ENCODE measurements at regions not wholly inside any gene's neighbourhood (a gene's known extent, or its start where the extent isn't known, plus 50 kb on each side); places are given as distances from the start of the nearest gene placed in this dataset.

- Histone ChIP-seq H4K20me1 (ENCODE audit: insufficient read depth) (no peaks in the 10 kb centered on the region), H3K79me2 (replicated peaks; ENCODE audit: insufficient read depth, low read length) (no peaks in the 10 kb centered on the region), H2AFZ (ENCODE audit: low read depth, low read length) (no peak overlapping the region), H3K27ac (ENCODE audit: low read length) (no peak overlapping the region), H3K36me3 (ENCODE audit: insufficient read depth, low read length) (no peaks in the 10 kb centered on the region), H3F3A (ENCODE audit: insufficient read depth, low read length, poor library complexity, severe bottlenecking) (no peaks in the 10 kb centered on the region), H3K4me2 (ENCODE audit: low read length) (no peak overlapping the region), H3K9me3 (ENCODE audit: low read length) (no peaks in the 10 kb centered on the region), H3K9ac (ENCODE audit: low read length) (no peak overlapping the region), H3K9me2 (ENCODE audit: insufficient read depth, low read length) (no peaks in the 10 kb centered on the region), H3K4me3 (ENCODE audit: low read length) (no peak overlapping the region), H3K27me3 (ENCODE audit: insufficient read depth, low read depth, low read length) (no peaks in the 10 kb centered on the region)
- TF ChIP-seq CTCF (IDR thresholded peaks at IDR 0.05; ENCODE audit: poor library complexity, severe bottlenecking) (no peak), EZH2 (IDR thresholded peaks at IDR 0.05; ENCODE audit: borderline replicate concordance, insufficient read depth, low read length, poor library complexity, severe bottlenecking) (no peak), EP300 (conservative IDR thresholded peaks at IDR 0.05; ENCODE audit: poor library complexity, severe bottlenecking) (no peak), RAD21 (conservative IDR thresholded peaks at IDR 0.05) (no peak), POLR2AphosphoS5 (IDR thresholded peaks at IDR 0.05) (no peak), SMC3 (conservative IDR thresholded peaks at IDR 0.05; ENCODE audit: poor library complexity) (no peak), MXI1 (conservative IDR thresholded peaks at IDR 0.05; ENCODE audit: poor library complexity, severe bottlenecking) (no peak), TAF1 (IDR thresholded peaks at IDR 0.05; ENCODE audit: low read depth) (no peak)
- TF ChIP-seq, protein P1, sequence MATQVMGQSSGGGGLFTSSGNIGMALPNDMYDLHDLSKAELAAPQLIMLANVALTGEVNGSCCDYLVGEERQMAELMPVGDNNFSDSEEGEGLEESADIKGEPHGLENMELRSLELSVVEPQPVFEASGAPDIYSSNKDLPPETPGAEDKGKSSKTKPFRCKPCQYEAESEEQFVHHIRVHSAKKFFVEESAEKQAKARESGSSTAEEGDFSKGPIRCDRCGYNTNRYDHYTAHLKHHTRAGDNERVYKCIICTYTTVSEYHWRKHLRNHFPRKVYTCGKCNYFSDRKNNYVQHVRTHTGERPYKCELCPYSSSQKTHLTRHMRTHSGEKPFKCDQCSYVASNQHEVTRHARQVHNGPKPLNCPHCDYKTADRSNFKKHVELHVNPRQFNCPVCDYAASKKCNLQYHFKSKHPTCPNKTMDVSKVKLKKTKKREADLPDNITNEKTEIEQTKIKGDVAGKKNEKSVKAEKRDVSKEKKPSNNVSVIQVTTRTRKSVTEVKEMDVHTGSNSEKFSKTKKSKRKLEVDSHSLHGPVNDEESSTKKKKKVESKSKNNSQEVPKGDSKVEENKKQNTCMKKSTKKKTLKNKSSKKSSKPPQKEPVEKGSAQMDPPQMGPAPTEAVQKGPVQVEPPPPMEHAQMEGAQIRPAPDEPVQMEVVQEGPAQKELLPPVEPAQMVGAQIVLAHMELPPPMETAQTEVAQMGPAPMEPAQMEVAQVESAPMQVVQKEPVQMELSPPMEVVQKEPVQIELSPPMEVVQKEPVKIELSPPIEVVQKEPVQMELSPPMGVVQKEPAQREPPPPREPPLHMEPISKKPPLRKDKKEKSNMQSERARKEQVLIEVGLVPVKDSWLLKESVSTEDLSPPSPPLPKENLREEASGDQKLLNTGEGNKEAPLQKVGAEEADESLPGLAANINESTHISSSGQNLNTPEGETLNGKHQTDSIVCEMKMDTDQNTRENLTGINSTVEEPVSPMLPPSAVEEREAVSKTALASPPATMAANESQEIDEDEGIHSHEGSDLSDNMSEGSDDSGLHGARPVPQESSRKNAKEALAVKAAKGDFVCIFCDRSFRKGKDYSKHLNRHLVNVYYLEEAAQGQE (IDR thresholded peaks at IDR 0.05; ENCODE audit: borderline replicate concordance) = no peak
Measured at GRCh38 chr4:163758032-163758431, 263.5 kb downstream of the TMA16 start.

- H3K27me3 ChIP-seq (ENCODE audit: insufficient read depth, low read depth, low read length) = no peaks in the 10 kb centered on the region
- H3K27ac ChIP-seq (ENCODE audit: low read length) = no peak overlapping the region
- no peak overlapping the region for H3K9ac ChIP-seq (ENCODE audit: low read length)
- no peaks in the 10 kb centered on the region for H3K36me3 ChIP-seq (ENCODE audit: insufficient read depth, low read length)
- H3K4me3 ChIP-seq (ENCODE audit: low read length) = no peak overlapping the region
- H2AFZ ChIP-seq (ENCODE audit: low read depth, low read length) = no peak overlapping the region
- H3K79me2 ChIP-seq (replicated peaks; ENCODE audit: insufficient read depth, low read length) = no peaks in the 10 kb centered on the region
- TF ChIP-seq POLR2AphosphoS5 (IDR thresholded peaks at IDR 0.05) (no peak), EP300 (conservative IDR thresholded peaks at IDR 0.05; ENCODE audit: poor library complexity, severe bottlenecking) (no peak), EZH2 (IDR thresholded peaks at IDR 0.05; ENCODE audit: borderline replicate concordance, insufficient read depth, low read length, poor library complexity, severe bottlenecking) (no peak), SMC3 (conservative IDR thresholded peaks at IDR 0.05; ENCODE audit: poor library complexity) (no peak), RAD21 (conservative IDR thresholded peaks at IDR 0.05) (no peak)
- TF ChIP-seq, protein P1 (IDR thresholded peaks at IDR 0.05; ENCODE audit: borderline replicate concordance) = no peak
- H3F3A ChIP-seq (ENCODE audit: insufficient read depth, low read length, poor library complexity, severe bottlenecking) = no peaks in the 10 kb centered on the region
- H3K4me2 ChIP-seq (ENCODE audit: low read length) = no peak overlapping the region
- no peaks in the 10 kb centered on the region for H3K9me2 ChIP-seq (ENCODE audit: insufficient read depth, low read length)
- no peaks in the 10 kb centered on the region for H3K9me3 ChIP-seq (ENCODE audit: low read length)
- no peaks in the 10 kb centered on the region for H4K20me1 ChIP-seq (ENCODE audit: insufficient read depth)
Measured at GRCh38 chr4:163762741-163763140, 268.3 kb downstream of the TMA16 start.
